ENCODE measurements at regions not wholly inside any gene's neighbourhood (a gene's known extent, or its start where the extent isn't known, plus 50 kb on each side); places are given as distances from the start of the nearest gene placed in this dataset.

DNA sequence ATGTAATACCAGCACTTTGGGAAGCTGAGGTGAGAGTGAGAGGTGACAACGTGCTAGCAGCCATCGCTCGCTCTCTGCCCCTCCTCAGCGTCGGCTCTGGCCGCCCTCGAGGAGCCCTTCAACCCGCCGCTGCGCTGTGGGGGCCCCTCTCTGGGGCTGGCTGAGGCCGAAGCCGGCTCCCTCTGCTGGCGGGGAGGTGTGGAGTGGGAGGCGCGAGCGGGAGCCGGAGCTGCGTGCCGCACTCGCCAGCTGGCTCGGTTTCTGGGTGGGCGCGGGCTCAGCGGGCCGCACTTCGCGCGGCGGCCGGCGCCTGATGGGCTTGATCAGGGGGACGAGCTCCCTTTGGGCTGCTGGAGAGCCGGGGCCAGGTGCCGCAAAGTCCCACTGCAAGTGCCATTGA is 98.9 kb upstream of the UBASH3B start:
- peak; percentile 43 for DNase-seq (ENCODE audit: low read depth in 1 of 2, low spot score in 1 of 2)
- H3K27ac ChIP-seq = no peak overlapping the region
- no peaks in the 10 kb centered on the region for H3K36me3 ChIP-seq
- peak; percentile 64 for TF ChIP-seq CTCF (IDR thresholded peaks at IDR 0.05; ENCODE audit: low read depth, low read length)
- no peak overlapping the region for H3K4me3 ChIP-seq
- H3K9me3 ChIP-seq (ENCODE audit: low read depth) = no peaks in the 10 kb centered on the region
- H3K4me1 ChIP-seq (ENCODE audit: low read depth) = no peaks in the 10 kb centered on the region
- H3K27me3 ChIP-seq = no peaks in the 10 kb centered on the region

- TF ChIP-seq CTCF (IDR thresholded peaks at IDR 0.05; ENCODE audit: low read depth, low read length) = no peak
- Histone ChIP-seq H3K36me3 (no peaks in the 10 kb centered on the region), H3K9me3 (ENCODE audit: low read depth) (no peaks in the 10 kb centered on the region)
These were observed 117.5 kb upstream of the UBASH3B start for GRCh38 chr11:122538060-122538459.

GRCh38 chr11:122524898-122525297 is 130.6 kb upstream of the UBASH3B start:
- no peak overlapping the region for H3K4me3 ChIP-seq
- no peaks in the 10 kb centered on the region for H3K36me3 ChIP-seq
- H3K27me3 ChIP-seq = no peaks in the 10 kb centered on the region
- no peak overlapping the region for H3K27ac ChIP-seq
- H3K9me3 ChIP-seq (ENCODE audit: low read depth) = no peaks in the 10 kb centered on the region
- DNase-seq (ENCODE audit: low read depth in 1 of 2, low spot score in 1 of 2) = no peak
- H3K4me1 ChIP-seq (ENCODE audit: low read depth) = peaks cover 12% of the 10 kb centered on the region
- TF ChIP-seq CTCF (IDR thresholded peaks at IDR 0.05; ENCODE audit: low read depth, low read length) = no peak

More at GRCh38 chr11:122538060-122538459, 117.5 kb upstream of the UBASH3B start:
- no peak overlapping the region for H3K27ac ChIP-seq
- H3K4me3 ChIP-seq = no peak overlapping the region
- H3K27me3 ChIP-seq = no peaks in the 10 kb centered on the region
- H3K4me1 ChIP-seq (ENCODE audit: low read depth) = no peaks in the 10 kb centered on the region
- no peak for DNase-seq (ENCODE audit: low read depth in 1 of 2, low spot score in 1 of 2)

- Histone ChIP-seq H3K4me1 (ENCODE audit: low read depth) (peaks cover 12% of the 10 kb centered on the region), H3K36me3 (no peaks in the 10 kb centered on the region), H3K4me3 (no peak overlapping the region), H3K27ac (peak overlapping the region; percentile 62), H3K9me3 (ENCODE audit: low read depth) (no peaks in the 10 kb centered on the region), H3K27me3 (no peaks in the 10 kb centered on the region)
- peak; percentile 9 to 56 for DNase-seq (ENCODE audit: low read depth in 1 of 2, low spot score in 1 of 2)
- no peak for TF ChIP-seq CTCF (IDR thresholded peaks at IDR 0.05; ENCODE audit: low read depth, low read length)
These were observed 131.4 kb upstream of the UBASH3B start for GRCh38 chr11:122523846-122524805.

GRCh38 chr11:122521626-122522025 is 133.9 kb upstream of the UBASH3B start:
- no peaks in the 10 kb centered on the region for H3K36me3 ChIP-seq
- TF ChIP-seq CTCF (IDR thresholded peaks at IDR 0.05; ENCODE audit: low read depth, low read length) = no peak
- no peak overlapping the region for H3K4me3 ChIP-seq
- peaks cover 12% of the 10 kb centered on the region for H3K4me1 ChIP-seq (ENCODE audit: low read depth)
- H3K27me3 ChIP-seq = no peaks in the 10 kb centered on the region
- no peaks in the 10 kb centered on the region for H3K9me3 ChIP-seq (ENCODE audit: low read depth)
- no peak for DNase-seq (ENCODE audit: low read depth in 1 of 2, low spot score in 1 of 2)
- no peak overlapping the region for H3K27ac ChIP-seq

All from cardiac muscle cell (in vitro differentiated cells and primary cell).